Parathyroid adenoma (tissue), 2 donors: ENCODE measurements at regions not wholly inside any gene's neighbourhood (a gene's known extent, or its start where the extent isn't known, plus 50 kb on each side); places are given as distances from the start of the nearest gene placed in this dataset.

Experiments used
- H2AFZ ChIP-seq: fragments of 300-600 bp; sonication (generic); one replicate; pipeline ENCODE4 v1.7.0; 2017; ENCODE audit warnings: antibody characterized with exemption, mild to moderate bottlenecking
- H3K27ac ChIP-seq: fragments of 300-600 bp; sonication (generic); one replicate; pipeline ENCODE4 v1.7.0; 2017
- H3K27me3 ChIP-seq: fragments of 300-600 bp; sonication (generic); one replicate; pipeline ENCODE4 v1.7.0; 2017; ENCODE audit warnings: low read length; ENCODE audit not compliant: control insufficient read depth, insufficient read depth
- H3K36me3 ChIP-seq: fragments of 300-600 bp; sonication (generic); one replicate; pipeline ENCODE4 v1.7.0; 2017; ENCODE audit warnings: low read length; ENCODE audit not compliant: control insufficient read depth, insufficient read depth
- H3K4me1 ChIP-seq: fragments of 300-600 bp; sonication (generic); one replicate; pipeline ENCODE4 v1.7.0; 2017; ENCODE audit warnings: control low read depth
- H3K4me2 ChIP-seq: fragments of 300-600 bp; sonication (generic); one replicate; pipeline ENCODE4 v1.7.0; 2017; ENCODE audit warnings: low read length
- H3K4me3 ChIP-seq: fragments of 300-600 bp; sonication (generic); one replicate; pipeline ENCODE4 v1.7.0; 2017; ENCODE audit warnings: low read depth, low read length
- H3K79me2 ChIP-seq: fragments of 300-600 bp; sonication (generic); one replicate; pipeline ENCODE4 v1.7.0; 2017; ENCODE audit warnings: control low read depth
- H3K9ac ChIP-seq: fragments of 300-600 bp; sonication (generic); one replicate; pipeline ENCODE4 v1.7.0; 2017; ENCODE audit warnings: mild to moderate bottlenecking
- H3K9me3 ChIP-seq: fragments of 300-600 bp; sonication (generic); one replicate; pipeline ENCODE4 v1.7.0; 2017; ENCODE audit warnings: low read length; ENCODE audit not compliant: control insufficient read depth
- CTCF ChIP-seq: fragments of 300-600 bp; sonication (generic); IDR thresholded peaks from one replicate; pipeline ENCODE4 v1.7.0; 2017; ENCODE audit warnings: antibody characterized with exemption, mild to moderate bottlenecking
- donor health status: primary hyperparathyroidism.

DNA sequence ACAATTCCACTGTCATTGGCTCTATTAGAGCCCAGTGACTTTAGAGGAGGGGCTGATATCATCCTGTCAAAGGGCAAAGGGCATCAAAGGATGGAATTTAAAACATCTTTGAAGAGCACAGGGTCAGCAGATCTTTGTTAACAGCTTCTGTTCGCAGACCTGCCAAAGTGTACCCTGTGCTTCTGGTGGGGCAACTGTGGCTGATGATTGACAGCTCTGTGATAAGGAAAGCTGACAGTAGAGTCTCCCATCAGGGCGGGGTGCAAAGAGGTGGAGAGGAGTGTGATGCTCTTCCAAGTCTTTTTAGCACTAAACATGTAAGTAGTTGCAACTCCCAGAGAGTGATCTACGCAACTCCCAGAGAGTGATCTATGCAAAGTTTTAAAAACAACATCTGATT is 742.1 kb upstream of the SOX9 start:
- no peak overlapping the region for H3K4me3 ChIP-seq
- H3K4me2 ChIP-seq, result no peak overlapping the region
- TF ChIP-seq CTCF, result no peak
- no peaks in the 10 kb centered on the region for H3K9me3 ChIP-seq
- H3K9ac ChIP-seq, result no peak overlapping the region
- no peaks in the 10 kb centered on the region for H3K4me1 ChIP-seq
- H2AFZ ChIP-seq, result no peak overlapping the region
- no peaks in the 10 kb centered on the region for H3K79me2 ChIP-seq
- H3K27ac ChIP-seq, result no peak overlapping the region
- no peaks in the 10 kb centered on the region for H3K36me3 ChIP-seq
- no peaks in the 10 kb centered on the region for H3K27me3 ChIP-seq

DNA sequence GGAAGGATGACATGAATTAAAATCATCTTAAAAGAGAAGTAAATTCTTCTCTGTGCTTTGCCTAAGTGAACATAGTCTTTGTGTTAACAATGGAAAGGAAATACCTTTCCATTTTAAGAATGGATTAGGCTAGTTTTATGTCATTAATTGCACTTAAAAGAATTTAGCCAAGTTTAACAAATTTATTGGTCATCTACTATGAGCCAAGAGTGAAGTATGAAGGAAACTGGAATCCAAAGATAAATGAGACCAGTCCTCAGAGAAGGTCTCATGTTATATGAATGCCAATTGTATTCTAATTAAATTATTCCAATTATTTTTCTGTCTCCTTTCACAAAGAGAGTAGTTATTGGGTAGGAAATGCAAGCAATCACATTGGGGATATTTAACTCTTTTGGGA is 741.3 kb upstream of the SOX9 start:
- H3K4me1 ChIP-seq, result no peaks in the 10 kb centered on the region
- H3K9me3 ChIP-seq, result no peaks in the 10 kb centered on the region
- H3K27ac ChIP-seq, result no peak overlapping the region
- H2AFZ ChIP-seq, result no peak overlapping the region
- no peaks in the 10 kb centered on the region for H3K79me2 ChIP-seq
- no peaks in the 10 kb centered on the region for H3K27me3 ChIP-seq
- no peaks in the 10 kb centered on the region for H3K36me3 ChIP-seq
- TF ChIP-seq CTCF, result no peak
- no peak overlapping the region for H3K9ac ChIP-seq
- no peak overlapping the region for H3K4me3 ChIP-seq
- no peak overlapping the region for H3K4me2 ChIP-seq

GRCh38 chr17:71380535-71380934 is 740.3 kb upstream of the SOX9 start:
- no peak overlapping the region for H2AFZ ChIP-seq

GRCh38 chr17:71380936-71381335 is 739.9 kb upstream of the SOX9 start:
- Histone ChIP-seq H3K9me3 (no peaks in the 10 kb centered on the region), H3K4me3 (no peak overlapping the region), H3K4me2 (no peak overlapping the region), H3K27ac (no peak overlapping the region), H3K36me3 (no peaks in the 10 kb centered on the region), H3K27me3 (no peaks in the 10 kb centered on the region), H3K79me2 (no peaks in the 10 kb centered on the region), H2AFZ (no peak overlapping the region), H3K4me1 (no peaks in the 10 kb centered on the region), H3K9ac (no peak overlapping the region)
- no peak for TF ChIP-seq CTCF

More at GRCh38 chr17:71380535-71380934, 740.3 kb upstream of the SOX9 start:
- Histone ChIP-seq H3K4me2 (no peak overlapping the region), H3K27me3 (no peaks in the 10 kb centered on the region), H3K79me2 (no peaks in the 10 kb centered on the region), H3K4me1 (no peaks in the 10 kb centered on the region), H3K9ac (no peak overlapping the region), H3K36me3 (no peaks in the 10 kb centered on the region), H3K9me3 (no peaks in the 10 kb centered on the region), H3K27ac (no peak overlapping the region), H3K4me3 (no peak overlapping the region)
- TF ChIP-seq CTCF, result no peak

DNA sequence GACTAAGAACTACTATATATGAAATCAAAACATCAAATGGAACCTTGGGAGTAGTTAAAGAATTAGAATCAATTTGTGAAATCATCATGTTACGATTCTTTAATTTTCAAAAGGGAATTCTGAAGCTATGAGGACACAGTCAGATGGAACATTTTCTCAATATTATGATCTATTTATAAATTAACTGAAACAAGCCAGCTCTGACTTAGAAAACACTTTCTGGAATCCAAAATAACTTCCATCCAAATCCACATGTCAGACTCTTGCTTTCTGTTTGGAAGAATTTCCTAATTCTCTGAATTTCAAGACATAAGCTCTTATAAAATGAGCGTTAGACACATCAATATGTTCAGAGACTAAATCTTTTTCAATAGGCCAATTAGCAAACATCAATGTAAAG is 737.7 kb upstream of the SOX9 start:
- H3K9ac ChIP-seq, result no peak overlapping the region
- no peak overlapping the region for H2AFZ ChIP-seq
- H3K27me3 ChIP-seq, result no peaks in the 10 kb centered on the region
- no peak for TF ChIP-seq CTCF
- H3K4me1 ChIP-seq, result no peaks in the 10 kb centered on the region
- no peak overlapping the region for H3K27ac ChIP-seq
- H3K9me3 ChIP-seq, result no peaks in the 10 kb centered on the region
- H3K79me2 ChIP-seq, result no peaks in the 10 kb centered on the region
- H3K4me2 ChIP-seq, result no peak overlapping the region
- no peak overlapping the region for H3K4me3 ChIP-seq
- H3K36me3 ChIP-seq, result no peaks in the 10 kb centered on the region
